Left renal cortex interstitium (tissue), 4 donors: ENCODE measurements at regions not wholly inside any gene's neighbourhood (a gene's known extent, or its start where the extent isn't known, plus 50 kb on each side); places are given as distances from the start of the nearest gene placed in this dataset.

ENCODE experiments used
- DNase-seq, 4 donors: peaks; one replicate each; pipeline ENCODE4 v3.0.0-alpha.2; 2013; ENCODE audit warnings: low read depth in 4 of 4, low spot score in 2 of 4, missing footprints in 1 of 4

DNA sequence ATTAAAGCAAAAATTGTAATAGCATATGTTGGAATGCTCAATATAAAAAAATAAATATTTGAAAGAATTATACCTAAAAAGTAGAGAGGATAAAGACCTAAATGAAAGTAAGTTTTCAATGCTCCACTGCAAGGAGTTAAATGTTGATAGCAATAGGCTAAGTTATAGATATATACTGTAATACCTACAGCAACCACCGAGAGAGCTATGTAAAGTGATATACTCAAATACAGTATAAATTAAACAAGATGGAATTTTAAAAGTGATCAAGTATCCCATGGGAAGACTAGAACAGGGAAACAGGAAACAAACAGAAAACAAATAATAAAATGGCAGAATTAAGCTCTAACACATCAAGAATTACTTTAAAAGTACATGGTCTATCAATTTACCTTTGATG lies 73.9 kb downstream of the CASP3 start:
- DNase-seq: no peak

DNA sequence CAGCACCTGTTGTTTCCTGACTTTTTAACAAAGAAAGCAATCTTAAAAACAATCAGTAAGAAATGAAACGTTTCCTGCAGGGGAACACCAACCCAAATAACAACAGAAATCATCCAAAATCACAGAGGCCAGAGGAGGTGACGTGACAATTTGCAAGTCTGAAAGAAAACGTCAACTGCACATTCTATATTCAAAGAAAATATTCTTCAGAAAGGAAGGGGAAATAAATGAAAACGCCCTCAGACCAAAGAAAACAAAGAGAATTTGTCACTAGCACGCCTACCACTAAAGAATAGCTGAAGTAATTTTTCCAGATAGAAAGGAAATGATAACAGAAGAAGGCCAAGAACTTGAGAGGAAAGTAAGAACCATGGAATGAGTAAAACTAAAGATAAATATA lies 74.4 kb downstream of the CASP3 start:
- DNase-seq: no peak

GRCh38 chr4:184573701-184574100 lies 75.5 kb downstream of the CASP3 start:
- no peak for DNase-seq

GRCh38 chr4:184568770-184569169 lies 80.5 kb downstream of the CASP3 start:
- DNase-seq: no peak

DNA sequence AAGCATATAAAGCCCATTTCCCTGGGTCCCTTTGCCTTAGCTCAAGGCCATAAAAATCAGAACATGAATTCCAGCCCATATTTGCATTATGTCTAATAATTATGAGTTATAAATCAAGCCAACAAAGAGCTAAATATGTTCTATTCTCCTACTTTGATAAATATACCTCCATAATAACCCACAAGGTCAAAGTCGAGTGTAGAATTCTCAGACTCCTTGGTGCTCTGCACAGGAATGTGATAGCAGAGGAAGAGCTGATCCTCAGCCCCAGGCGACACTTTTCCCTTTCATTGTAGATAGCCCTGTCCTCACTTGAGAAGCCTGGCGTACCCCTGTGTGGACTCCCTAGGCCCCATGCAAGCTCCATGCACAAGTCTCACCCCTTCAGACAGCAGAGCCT lies 85.6 kb downstream of the CASP3 start:
- no peak for DNase-seq

DNA sequence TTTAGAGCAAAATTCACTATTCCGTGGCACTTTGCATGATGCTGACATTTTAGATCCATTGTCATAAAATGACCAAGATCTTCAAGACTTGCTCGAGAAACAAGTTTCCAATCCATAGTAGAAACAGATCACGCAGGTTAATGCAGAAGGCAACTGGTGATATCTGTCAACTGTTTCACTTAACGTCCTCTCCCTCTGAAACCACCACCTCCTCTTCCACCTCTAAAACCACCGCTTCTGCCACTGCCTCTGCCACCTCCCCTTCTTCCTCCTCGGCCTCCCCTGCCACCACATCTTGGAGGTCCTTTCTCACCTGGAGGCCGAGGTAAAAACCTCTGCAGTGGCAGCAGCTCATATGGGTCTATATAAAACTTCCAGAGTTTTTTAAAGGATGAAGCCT lies 84.6 kb upstream of the IRF2 start:
- DNase-seq: no peak

- DNase-seq: no peak
Measured at GRCh38 chr4:184553891-184554290, 79.5 kb upstream of the IRF2 start.

DNA sequence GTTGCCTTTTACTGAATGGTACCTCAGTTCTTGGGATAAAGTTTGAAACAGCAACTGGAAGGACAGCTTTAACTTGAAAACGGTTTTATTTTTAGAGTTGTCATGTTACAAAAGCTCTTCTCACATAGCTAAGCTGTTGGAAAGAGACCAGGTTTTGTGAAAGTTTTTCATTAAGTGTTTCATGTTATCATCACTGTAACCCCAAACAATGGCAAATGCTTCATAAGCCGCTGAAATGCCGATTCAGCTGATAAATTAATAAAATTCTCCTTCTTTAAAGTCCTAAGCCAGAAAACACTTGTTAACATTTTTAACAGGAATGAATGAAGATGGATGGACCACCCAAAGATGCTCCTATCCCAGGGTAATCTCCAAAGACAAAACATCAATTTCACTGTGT lies 76.1 kb upstream of the IRF2 start:
- no peak for DNase-seq

GRCh38 chr4:184548648-184549341 lies 74.4 kb upstream of the IRF2 start:
- DNase-seq: no peak

DNA sequence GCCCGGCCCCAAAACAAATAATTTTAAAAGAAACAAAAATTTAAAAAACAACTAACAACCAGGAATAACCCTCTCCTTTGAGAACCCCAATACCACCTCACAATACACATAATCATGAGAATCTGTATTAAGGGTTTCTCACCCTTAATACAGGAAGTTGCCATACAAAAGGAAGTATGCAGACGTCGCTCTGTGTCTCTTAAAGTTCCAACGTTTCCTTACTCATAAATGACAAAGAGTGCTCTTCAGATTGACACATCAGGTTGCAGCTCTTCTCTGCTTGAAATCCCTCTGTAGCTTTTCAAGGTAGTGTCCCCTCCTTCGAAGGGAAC lies 73.9 kb upstream of the IRF2 start:
- no peak for DNase-seq

- DNase-seq: no peak
Measured at GRCh38 chr4:184544788-184545409, 70.5 kb upstream of the IRF2 start.

DNA sequence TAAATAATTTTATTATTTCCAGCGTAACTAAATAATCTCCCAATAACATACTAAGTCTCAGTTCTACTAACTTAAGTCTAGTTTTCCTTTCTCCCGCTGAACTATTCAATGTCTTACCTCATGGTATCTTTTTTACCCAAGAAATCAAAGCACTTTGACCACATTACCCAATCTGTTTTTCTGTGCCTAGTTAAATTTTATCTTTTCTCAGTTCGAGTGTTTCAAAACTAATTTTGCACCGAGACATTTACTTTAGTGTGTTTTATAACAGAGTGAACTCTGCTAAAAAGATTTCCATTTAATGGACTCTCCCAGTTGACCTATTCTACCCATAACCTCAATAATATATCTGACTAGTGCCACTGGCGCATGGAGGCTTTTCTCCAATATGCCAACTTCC lies 67.6 kb upstream of the IRF2 start:
- no peak for DNase-seq

DNA sequence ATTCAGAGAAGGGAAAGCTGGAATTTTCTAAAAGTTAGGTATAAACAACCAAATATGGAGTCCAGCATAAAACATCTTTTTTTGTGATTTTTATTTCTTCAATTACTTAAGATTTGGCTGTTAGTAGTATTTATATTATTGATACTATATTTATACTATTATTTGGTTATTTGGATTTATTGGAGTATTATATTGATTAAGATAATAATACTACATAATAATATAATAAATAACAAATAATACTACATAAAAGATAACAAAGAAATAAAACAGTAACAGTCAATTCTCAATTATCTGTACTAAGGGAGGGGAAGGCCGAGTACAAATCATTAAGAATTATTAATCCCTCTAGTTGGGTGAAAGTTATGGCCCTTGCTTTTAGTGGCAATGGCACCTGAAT lies 66.0 kb upstream of the IRF2 start:
- no peak for DNase-seq

DNA sequence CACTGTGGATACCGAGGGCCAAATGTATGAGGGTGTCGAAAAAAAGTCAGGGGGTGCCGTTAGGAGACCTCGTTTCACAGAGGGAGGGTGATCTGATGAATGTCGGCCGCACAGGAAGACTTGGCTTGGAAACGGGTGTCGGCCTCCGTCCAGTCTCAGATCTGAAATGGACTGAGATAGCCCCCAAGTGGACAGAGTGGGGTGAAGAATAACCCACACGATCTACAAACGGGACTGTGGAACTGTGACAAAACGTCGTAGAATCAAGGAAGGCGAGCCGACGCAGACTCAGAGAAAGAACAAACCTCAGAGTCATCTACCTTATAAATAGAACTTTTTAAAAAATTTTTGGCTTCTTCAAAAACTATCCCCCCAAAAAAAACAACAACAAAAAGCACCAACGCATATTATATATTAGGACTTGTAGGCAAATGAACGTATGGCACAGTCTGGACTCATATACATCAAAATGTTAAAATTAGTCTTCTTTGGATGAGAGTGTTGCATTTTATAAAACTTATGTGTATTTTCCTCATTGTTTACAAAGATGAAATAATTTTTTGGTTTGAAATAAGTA lies 63.8 kb upstream of the IRF2 start:
- peak; percentile 83 to 92 (median 89) for DNase-seq

GRCh38 chr4:184537269-184538022 lies 63.1 kb upstream of the IRF2 start:
- DNase-seq: peak; percentile 89 to 97 (median 92)

DNA sequence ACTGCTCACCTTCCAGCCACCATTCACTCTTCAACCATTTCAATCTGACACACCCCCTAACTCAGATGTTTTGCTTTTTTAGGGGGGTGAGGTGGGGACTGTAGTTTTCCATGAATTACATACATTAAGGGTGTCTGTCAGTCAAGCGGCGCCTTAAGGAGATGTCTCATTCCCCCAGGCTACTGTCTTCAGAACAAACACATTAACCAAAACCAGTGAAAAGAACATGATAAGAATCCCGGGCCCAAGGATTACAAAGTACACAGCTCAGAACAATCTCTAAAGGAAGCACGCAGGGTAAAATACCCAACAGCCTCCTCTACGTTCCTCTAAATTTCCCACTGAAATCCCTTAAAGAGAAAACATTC lies 62.5 kb upstream of the IRF2 start:
- no peak for DNase-seq

GRCh38 chr4:184536065-184536880 lies 61.9 kb upstream of the IRF2 start:
- DNase-seq: no peak

- DNase-seq: no peak
Measured at GRCh38 chr4:184534511-184535391, 60.4 kb upstream of the IRF2 start.

DNA sequence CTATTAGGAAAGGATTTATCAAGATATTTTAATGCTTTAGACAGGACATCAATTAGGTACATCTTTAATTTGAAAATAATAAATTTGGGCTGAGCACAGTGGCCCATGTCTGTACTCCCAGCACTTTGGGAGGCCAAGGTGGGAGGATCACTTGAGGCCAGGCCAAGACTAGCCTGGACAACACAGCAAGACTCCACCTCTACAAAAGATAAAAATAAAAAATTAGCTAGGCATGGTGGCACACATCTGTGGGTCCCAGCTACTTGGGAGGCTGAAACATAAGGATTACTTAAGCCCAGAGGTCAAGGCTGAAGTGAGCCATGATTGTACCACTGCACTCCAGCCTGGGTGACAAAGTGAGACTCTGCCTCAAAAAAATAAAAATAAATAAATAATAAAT lies 59.6 kb upstream of the IRF2 start:
- DNase-seq: no peak

- no peak for DNase-seq
Measured at GRCh38 chr4:184531008-184531407, 56.7 kb upstream of the IRF2 start.
